ENCODE measurements at regions not wholly inside any gene's neighbourhood (a gene's known extent, or its start where the extent isn't known, plus 50 kb on each side); places are given as distances from the start of the nearest gene placed in this dataset.

DNA sequence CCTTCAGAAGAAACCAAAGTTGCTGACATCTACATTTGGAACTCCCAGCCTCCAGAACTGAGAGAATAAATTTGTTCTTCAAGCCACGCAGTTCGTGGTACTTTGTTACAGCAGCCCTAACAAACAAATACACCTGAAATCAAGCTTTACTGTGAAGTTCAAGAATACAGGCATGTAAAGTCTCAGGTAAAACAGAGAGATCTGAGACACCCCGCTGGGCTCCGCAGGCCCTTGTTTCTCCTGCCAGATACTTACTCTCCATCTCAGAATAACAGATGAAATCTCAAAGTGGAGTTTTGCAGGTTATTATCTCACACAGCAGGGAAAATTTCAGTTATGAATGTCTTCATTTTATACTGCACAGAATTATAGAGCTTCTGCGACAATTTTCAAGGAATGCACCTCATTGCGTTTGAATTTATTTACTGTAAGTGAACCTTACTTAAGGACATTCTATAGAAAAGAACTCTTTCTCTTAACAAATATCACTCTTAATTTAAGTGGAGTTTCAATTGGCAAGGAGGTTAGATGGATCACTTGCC lies 492.4 kb upstream of the LRATD1 start:
- DNase-seq (ENCODE audit: low read depth, low spot score) = no peak

DNA sequence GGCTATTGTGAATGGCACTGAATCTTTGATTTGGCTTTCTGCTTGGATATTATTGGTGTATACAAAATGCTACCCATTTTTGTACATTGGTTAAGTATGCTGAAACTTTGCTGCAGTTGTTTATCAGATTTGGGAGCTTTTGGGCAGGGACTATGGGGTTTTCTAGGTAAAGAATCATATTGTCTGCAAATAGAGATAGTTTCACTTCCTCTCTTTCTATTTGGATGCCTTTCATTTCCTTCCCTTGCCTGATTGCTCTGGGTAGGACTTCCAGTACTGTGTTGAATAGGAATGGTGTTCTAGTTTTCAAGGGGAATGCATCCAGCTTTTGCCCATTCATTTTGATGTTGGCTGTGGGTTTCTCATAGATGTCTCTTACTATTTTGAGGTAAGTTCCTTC lies 489.1 kb upstream of the LRATD1 start:
- DNase-seq (ENCODE audit: low read depth, low spot score) = no peak

DNA sequence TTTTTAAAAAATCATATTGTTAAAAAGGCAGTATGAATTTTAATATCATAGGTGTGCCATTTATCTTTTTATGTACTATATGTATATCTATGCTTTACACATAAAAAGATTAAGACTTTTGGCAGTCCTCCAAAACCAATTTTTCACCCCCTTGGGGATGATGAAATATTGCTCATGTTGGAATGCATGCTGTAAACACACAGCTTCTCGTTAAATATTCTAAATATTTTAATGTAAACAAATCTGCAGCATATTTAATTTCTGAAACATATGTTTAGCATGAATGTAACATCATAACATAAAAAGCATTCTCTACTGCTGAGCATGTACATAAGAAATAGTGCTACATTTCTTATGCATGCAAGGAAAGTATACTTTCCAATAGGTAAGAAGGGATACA lies 484.3 kb upstream of the LRATD1 start:
- DNase-seq (ENCODE audit: low read depth, low spot score) = no peak

DNA sequence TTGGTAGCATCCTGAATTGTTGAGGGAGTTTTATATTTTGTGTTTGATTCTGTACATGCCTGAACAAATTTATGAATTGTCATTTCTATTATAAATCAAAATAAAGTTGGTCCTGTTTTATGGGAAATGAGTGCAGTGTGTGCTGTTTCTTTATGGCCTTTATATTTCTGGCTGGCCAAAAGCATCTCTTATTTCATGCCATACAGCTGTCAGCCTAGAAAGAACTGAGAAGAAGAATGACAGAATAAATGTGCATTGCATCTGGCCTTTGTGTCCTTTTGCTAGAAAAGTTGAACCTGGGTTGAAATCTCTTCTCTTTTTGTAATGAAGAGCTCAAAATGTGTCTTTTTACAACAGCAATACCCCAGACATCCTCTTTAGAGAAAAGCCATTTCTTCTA lies 474.7 kb upstream of the LRATD1 start:
- no peak for DNase-seq (ENCODE audit: low read depth, low spot score)

DNA sequence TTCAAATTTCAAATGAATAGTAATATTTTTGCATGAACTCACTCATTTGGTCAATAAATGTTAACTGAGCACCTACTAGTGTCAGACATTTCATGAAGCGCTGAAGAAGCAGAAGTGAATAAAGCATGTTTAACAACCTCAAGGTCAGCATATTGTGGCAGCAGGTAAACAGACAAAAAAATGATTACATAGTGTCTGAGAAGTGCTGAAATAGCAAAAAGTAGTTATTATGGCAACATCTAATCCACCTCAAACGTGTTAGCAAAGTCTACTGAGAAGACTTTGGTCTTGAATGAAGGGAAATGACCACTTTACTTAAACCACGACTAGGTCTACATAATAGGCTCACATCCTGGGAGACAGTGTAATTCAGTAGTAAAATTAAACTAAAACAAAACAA lies 452.2 kb upstream of the LRATD1 start:
- DNase-seq (ENCODE audit: low read depth, low spot score) = no peak

DNA sequence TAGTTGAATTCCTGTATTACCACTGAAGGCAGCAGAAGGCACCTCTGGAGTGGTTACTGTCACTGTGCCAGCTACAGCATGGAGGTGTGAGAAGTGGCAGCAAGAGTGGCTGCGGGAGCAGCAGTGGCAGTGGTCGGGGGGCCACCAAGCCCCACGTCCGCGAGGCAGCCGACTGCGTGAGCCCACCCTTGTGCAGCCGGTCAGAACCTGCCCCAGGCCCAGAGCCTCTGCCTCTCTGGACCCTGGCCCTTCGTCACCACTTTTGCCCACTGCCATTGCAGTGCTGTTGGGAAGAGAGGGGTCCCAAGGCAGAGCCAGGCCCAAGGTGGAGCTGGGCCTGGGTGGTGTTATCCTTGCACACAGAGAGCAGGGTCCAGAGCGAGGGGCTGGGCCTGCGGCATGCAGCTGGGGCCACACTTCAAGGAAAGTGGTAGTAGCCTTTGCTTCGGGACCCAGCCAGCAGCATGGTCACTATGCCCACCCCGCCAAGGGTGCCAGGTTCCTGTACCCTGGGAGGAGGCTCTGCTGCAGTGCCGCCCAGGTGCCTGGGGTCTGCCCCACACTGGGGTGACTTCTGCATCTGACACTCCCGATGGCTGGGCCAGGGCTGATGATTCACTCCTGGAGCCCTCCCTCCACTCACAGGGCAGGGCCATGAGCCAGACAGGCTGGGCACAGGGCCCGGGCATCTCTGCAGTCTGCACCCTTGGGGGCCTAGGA lies 450.1 kb upstream of the LRATD1 start:
- DNase-seq (ENCODE audit: low read depth, low spot score) = no peak

DNA sequence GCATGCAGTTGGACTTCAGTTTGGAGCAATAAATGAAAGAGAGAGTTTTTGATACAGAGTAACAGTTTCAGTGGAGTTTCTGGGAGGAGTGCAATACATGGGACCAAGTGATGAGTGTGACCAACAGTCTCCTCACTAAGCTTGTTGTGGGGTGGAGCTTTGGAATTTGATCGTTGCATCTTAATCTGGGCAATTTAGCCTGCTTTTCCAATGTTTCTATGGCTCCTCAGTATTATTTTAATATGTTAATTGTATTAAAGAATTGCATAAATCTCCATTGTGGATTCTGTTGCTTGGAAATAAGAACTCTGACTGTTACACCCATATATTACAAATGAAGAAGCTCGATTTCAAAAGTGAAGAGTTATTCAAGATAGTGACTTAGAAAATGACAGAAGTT lies 446.6 kb upstream of the LRATD1 start:
- no peak for DNase-seq (ENCODE audit: low read depth, low spot score)

- no peak for DNase-seq (ENCODE audit: low read depth, low spot score)
These were observed 444.1 kb upstream of the LRATD1 start for GRCh38 chr2:14188446-14188845.

- DNase-seq (ENCODE audit: low read depth, low spot score) = no peak
These were observed 442.6 kb upstream of the LRATD1 start for GRCh38 chr2:14189929-14190328.

- no peak for DNase-seq (ENCODE audit: low read depth, low spot score)
These were observed 438.3 kb upstream of the LRATD1 start for GRCh38 chr2:14194233-14194632.

- no peak for DNase-seq (ENCODE audit: low read depth, low spot score)
These were observed 435.2 kb upstream of the LRATD1 start for GRCh38 chr2:14197293-14197692.

GRCh38 chr2:14199040-14199439 lies 433.5 kb upstream of the LRATD1 start:
- DNase-seq (ENCODE audit: low read depth, low spot score) = no peak

- no peak for DNase-seq (ENCODE audit: low read depth, low spot score)
These were observed 413.2 kb upstream of the LRATD1 start for GRCh38 chr2:14219306-14219705.

- no peak for DNase-seq (ENCODE audit: low read depth, low spot score)
These were observed 412.4 kb upstream of the LRATD1 start for GRCh38 chr2:14220101-14220500.

DNA sequence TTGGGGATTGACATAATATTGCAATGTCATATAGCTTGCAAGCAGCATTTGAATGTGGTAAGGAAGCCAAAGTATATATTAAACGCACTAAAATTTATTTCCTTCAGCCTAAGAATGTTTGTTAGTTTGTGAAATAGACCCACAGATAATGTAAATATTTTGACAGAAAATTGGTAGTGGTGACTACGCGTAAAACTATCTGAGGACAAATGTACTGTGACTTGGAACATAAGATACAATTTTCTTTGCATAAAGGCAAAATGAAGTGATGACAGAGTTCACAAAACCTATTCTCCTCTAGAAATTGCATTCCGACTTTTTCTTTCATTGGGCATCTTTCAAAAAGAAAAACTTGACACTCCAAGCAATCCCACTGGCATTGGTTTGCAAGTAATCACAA lies 411.1 kb upstream of the LRATD1 start:
- no peak for DNase-seq (ENCODE audit: low read depth, low spot score)

DNA sequence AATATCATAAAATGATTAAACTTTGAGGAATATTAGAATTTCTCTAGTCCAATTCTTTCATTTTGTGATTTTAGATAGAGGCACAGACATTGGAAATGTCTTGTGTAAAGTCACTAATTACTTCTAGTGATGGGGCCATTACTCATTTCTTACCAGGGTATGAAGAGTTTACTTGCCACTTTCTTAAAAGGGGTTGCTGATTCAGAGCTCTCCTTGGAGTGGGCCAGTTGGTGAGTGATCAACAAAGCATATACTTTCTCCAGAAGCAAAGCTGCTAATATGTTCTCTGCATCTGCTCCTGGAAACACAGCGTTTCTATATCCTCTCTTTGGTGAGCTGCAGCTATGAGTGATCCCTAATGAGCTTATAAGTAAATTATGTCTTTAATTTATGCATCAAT lies 408.9 kb upstream of the LRATD1 start:
- DNase-seq (ENCODE audit: low read depth, low spot score) = no peak

GRCh38 chr2:14231391-14231898 lies 401.1 kb upstream of the LRATD1 start:
- no peak for DNase-seq (ENCODE audit: low read depth, low spot score)

DNA sequence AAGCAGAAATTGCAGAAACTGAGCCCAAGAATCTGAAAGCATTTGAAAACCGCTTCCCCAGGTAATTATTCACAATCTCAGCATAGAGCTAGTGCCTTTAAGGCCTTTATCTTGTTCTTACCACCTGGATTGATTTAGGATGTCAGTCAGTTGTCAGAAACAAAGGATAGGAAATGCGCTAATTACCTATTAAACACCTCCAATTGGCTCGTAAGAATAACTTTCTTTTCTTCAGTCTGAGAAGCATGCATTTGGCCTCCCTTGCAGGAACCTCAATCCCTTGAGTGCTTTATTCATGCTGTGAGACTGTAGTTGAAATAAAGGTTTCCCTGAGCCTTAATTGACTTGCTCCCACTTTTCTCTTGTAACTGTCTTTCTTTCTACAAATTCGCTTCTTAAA lies 400.3 kb upstream of the LRATD1 start:
- no peak for DNase-seq (ENCODE audit: low read depth, low spot score)

DNA sequence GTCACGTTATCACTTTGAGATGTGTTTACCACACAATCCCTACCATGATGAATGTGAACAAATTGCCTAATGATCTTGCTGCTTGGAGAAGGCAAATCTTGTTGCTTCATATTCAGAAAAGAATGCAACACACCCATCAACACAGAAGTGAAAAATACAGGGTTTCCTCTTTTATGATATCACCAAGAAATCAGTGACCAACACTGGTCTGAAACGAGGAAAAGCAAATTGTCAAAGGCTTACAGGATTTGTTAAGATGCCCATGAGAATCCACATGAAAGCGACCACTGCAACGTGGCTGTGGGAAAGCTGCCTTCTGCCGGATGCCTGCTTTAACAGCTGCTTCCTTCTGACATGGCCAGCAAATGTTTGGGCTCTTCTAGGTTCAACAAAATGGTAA lies 397.6 kb upstream of the LRATD1 start:
- no peak for DNase-seq (ENCODE audit: low read depth, low spot score)

GRCh38 chr2:14235667-14236066 lies 396.9 kb upstream of the LRATD1 start:
- no peak for DNase-seq (ENCODE audit: low read depth, low spot score)

GRCh38 chr2:14237902-14238301 lies 394.6 kb upstream of the LRATD1 start:
- DNase-seq (ENCODE audit: low read depth, low spot score) = no peak

DNA sequence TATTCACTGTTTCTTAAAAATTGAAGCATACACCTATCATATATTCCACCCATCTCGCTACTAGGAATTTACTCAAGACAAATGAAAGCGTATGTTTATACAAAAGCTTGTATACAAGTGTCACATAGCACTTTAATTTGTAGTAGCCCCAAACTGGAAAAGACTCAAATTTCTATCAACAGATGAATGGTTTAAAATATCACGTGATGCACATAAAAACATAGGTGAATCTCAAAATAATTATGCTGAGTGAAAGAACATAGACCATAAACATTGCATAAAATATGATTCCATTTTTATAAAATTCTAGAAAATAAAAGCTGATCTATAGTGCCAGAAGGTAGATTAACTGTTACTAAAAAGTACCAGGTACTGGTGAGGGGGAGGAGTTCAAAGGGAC lies 392.9 kb upstream of the LRATD1 start:
- no peak for DNase-seq (ENCODE audit: low read depth, low spot score)

GRCh38 chr2:14240868-14241267 lies 391.6 kb upstream of the LRATD1 start:
- no peak for DNase-seq (ENCODE audit: low read depth, low spot score)

- no peak for DNase-seq (ENCODE audit: low read depth, low spot score)
These were observed 386.6 kb upstream of the LRATD1 start for GRCh38 chr2:14245901-14246300.

Measured in brain pericyte (primary cell).